Karpas-422 (cell line): ENCODE measurements at regions not wholly inside any gene's neighbourhood (a gene's known extent, or its start where the extent isn't known, plus 50 kb on each side); places are given as distances from the start of the nearest gene placed in this dataset.

Experiments
- DNase-seq: peaks from one replicate; pipeline ENCODE4 v3.0.0-alpha.2; 2015
- H2AFZ ChIP-seq: fragments of 200-600 bp; sonication (generic); 2 replicates; pipeline ENCODE4 v1.6.1; 2014; ENCODE audit warnings: antibody characterized with exemption, low read length, mixed read lengths
- H3K27ac ChIP-seq: fragments of 200-600 bp; sonication (generic); 2 replicates; pipeline ENCODE4 v1.5.1; 2014; ENCODE audit warnings: mild to moderate bottlenecking, low read length, moderate library complexity
- H3K27me3 ChIP-seq: fragments of 200-600 bp; sonication (generic); 2 replicates; pipeline ENCODE4 v1.6.1; 2014; ENCODE audit warnings: low read length, mixed read lengths
- H3K36me3 ChIP-seq: fragments of 200-600 bp; sonication (generic); 2 replicates; pipeline ENCODE4 v1.6.1; 2014; ENCODE audit warnings: low read length, mixed read lengths; ENCODE audit not compliant: insufficient read depth
- H3K4me1 ChIP-seq: fragments of 200-600 bp; sonication (generic); 2 replicates; pipeline ENCODE4 v1.6.1; 2014; ENCODE audit warnings: mild to moderate bottlenecking, low read length, mixed read lengths
- H3K4me2 ChIP-seq: fragments of 200-600 bp; sonication (generic); 2 replicates; pipeline ENCODE4 v1.6.1; 2014; ENCODE audit warnings: low read length, low read depth, mild to moderate bottlenecking; ENCODE audit not compliant: poor library complexity, severe bottlenecking
- H3K4me3 ChIP-seq: fragments of 200-600 bp; sonication (generic); 2 replicates; pipeline ENCODE4 v1.5.1; 2014; ENCODE audit warnings: mild to moderate bottlenecking, antibody characterized with exemption, low read length, mixed read lengths
- H3K79me2 ChIP-seq: fragments of 200-600 bp; sonication (generic); 2 replicates; pipeline ENCODE4 v1.6.1; 2014; ENCODE audit warnings: mild to moderate bottlenecking, low read length, mixed read lengths
- H3K9ac ChIP-seq: fragments of 200-600 bp; sonication (generic); 2 replicates; pipeline ENCODE4 v1.6.0; 2014; ENCODE audit warnings: low read length
- H3K9me2 ChIP-seq: fragments of 200-600 bp; sonication (generic), shearing (Covaris generic); replicated peaks from 2 replicates; pipeline ENCODE4 v1.6.0; 2014; ENCODE audit warnings: mild to moderate bottlenecking, low read length, moderate library complexity; ENCODE audit not compliant: insufficient read depth
- H3K9me3 ChIP-seq: fragments of 300-700, 200-600 bp; sonication (generic); 2 replicates; pipeline ENCODE4 v1.6.1; 2014; ENCODE audit warnings: low read length, mixed read lengths
- H4K20me1 ChIP-seq: fragments of 200-600 bp; sonication (generic); 2 replicates; pipeline ENCODE4 v1.6.1; 2014; ENCODE audit warnings: mild to moderate bottlenecking, antibody characterized with exemption, low read length, low read depth; ENCODE audit not compliant: insufficient read depth

- Histone ChIP-seq H3K9ac (no peak overlapping the region), H3K9me2 (no peaks in the 10 kb centered on the region), H3K9me3 (no peaks in the 10 kb centered on the region), H2AFZ (no peak overlapping the region), H3K4me3 (no peak overlapping the region), H3K36me3 (no peaks in the 10 kb centered on the region), H3K4me1 (no peaks in the 10 kb centered on the region), H3K4me2 (no peak overlapping the region), H3K27ac (no peak overlapping the region), H3K79me2 (no peaks in the 10 kb centered on the region), H3K27me3 (no peaks in the 10 kb centered on the region), H4K20me1 (no peaks in the 10 kb centered on the region)
- no peak for DNase-seq
Measured at GRCh38 chr5:167626341-167627123, 664.9 kb upstream of the WWC1 start.

- Histone ChIP-seq H3K79me2 (no peaks in the 10 kb centered on the region), H4K20me1 (no peaks in the 10 kb centered on the region), H3K9me2 (no peaks in the 10 kb centered on the region), H3K4me3 (no peak overlapping the region), H3K27me3 (no peaks in the 10 kb centered on the region), H3K9ac (no peak overlapping the region), H3K4me1 (no peaks in the 10 kb centered on the region), H3K9me3 (no peaks in the 10 kb centered on the region), H3K36me3 (no peaks in the 10 kb centered on the region), H2AFZ (no peak overlapping the region), H3K27ac (no peak overlapping the region), H3K4me2 (no peak overlapping the region)
- DNase-seq, result no peak
Measured at GRCh38 chr5:167629634-167630033, 661.8 kb upstream of the WWC1 start.

GRCh38 chr5:167631191-167631590, 660.3 kb upstream of the WWC1 start:
- Histone ChIP-seq H3K9me2 (no peaks in the 10 kb centered on the region), H2AFZ (no peak overlapping the region), H4K20me1 (no peaks in the 10 kb centered on the region), H3K36me3 (no peaks in the 10 kb centered on the region), H3K9ac (no peak overlapping the region), H3K79me2 (no peaks in the 10 kb centered on the region), H3K4me2 (no peak overlapping the region), H3K27me3 (no peaks in the 10 kb centered on the region), H3K9me3 (no peaks in the 10 kb centered on the region), H3K4me3 (no peak overlapping the region), H3K4me1 (no peaks in the 10 kb centered on the region), H3K27ac (no peak overlapping the region)
- DNase-seq, result no peak

- no peak for DNase-seq
- H3K79me2 ChIP-seq, result no peaks in the 10 kb centered on the region
- no peak overlapping the region for H3K9ac ChIP-seq
- H3K4me3 ChIP-seq, result no peak overlapping the region
- H3K27me3 ChIP-seq, result no peaks in the 10 kb centered on the region
- no peak overlapping the region for H3K4me2 ChIP-seq
- H3K9me3 ChIP-seq, result no peaks in the 10 kb centered on the region
- H3K27ac ChIP-seq, result no peak overlapping the region
- no peak overlapping the region for H2AFZ ChIP-seq
- H4K20me1 ChIP-seq, result no peaks in the 10 kb centered on the region
- H3K9me2 ChIP-seq, result no peaks in the 10 kb centered on the region
- no peaks in the 10 kb centered on the region for H3K36me3 ChIP-seq
- no peaks in the 10 kb centered on the region for H3K4me1 ChIP-seq
Measured at GRCh38 chr5:167633114-167633513, 658.3 kb upstream of the WWC1 start.

GRCh38 chr5:167633931-167634341, 657.5 kb upstream of the WWC1 start:
- Histone ChIP-seq H4K20me1 (no peaks in the 10 kb centered on the region), H3K4me2 (no peak overlapping the region)

GRCh38 chr5:167634432-167634831, 657.0 kb upstream of the WWC1 start:
- Histone ChIP-seq H2AFZ (no peak overlapping the region), H3K27ac (no peak overlapping the region), H3K27me3 (no peaks in the 10 kb centered on the region), H3K36me3 (no peaks in the 10 kb centered on the region), H4K20me1 (no peaks in the 10 kb centered on the region), H3K4me1 (no peaks in the 10 kb centered on the region), H3K79me2 (no peaks in the 10 kb centered on the region), H3K4me3 (no peak overlapping the region), H3K9me3 (no peaks in the 10 kb centered on the region), H3K9me2 (no peaks in the 10 kb centered on the region), H3K9ac (no peak overlapping the region), H3K4me2 (no peak overlapping the region)
- no peak for DNase-seq

More at GRCh38 chr5:167633931-167634341, 657.5 kb upstream of the WWC1 start:
- Histone ChIP-seq H3K9me2 (no peaks in the 10 kb centered on the region), H3K9ac (no peak overlapping the region), H3K4me3 (no peak overlapping the region), H3K79me2 (no peaks in the 10 kb centered on the region), H3K9me3 (no peaks in the 10 kb centered on the region), H2AFZ (no peak overlapping the region), H3K4me1 (no peaks in the 10 kb centered on the region), H3K27me3 (no peaks in the 10 kb centered on the region), H3K27ac (no peak overlapping the region), H3K36me3 (no peaks in the 10 kb centered on the region)
- no peak for DNase-seq

GRCh38 chr5:167638816-167639215, 652.6 kb upstream of the WWC1 start:
- Histone ChIP-seq H3K9ac (no peak overlapping the region), H2AFZ (no peak overlapping the region), H3K4me3 (no peak overlapping the region), H3K36me3 (no peaks in the 10 kb centered on the region), H3K27ac (no peak overlapping the region), H3K9me3 (no peaks in the 10 kb centered on the region), H4K20me1 (no peaks in the 10 kb centered on the region), H3K4me2 (no peak overlapping the region), H3K27me3 (no peaks in the 10 kb centered on the region), H3K4me1 (no peaks in the 10 kb centered on the region), H3K9me2 (no peaks in the 10 kb centered on the region), H3K79me2 (no peaks in the 10 kb centered on the region)
- DNase-seq, result no peak

- no peaks in the 10 kb centered on the region for H3K36me3 ChIP-seq
- H3K4me1 ChIP-seq, result no peaks in the 10 kb centered on the region
- DNase-seq, result no peak
- H3K4me3 ChIP-seq, result no peak overlapping the region
- no peaks in the 10 kb centered on the region for H3K27me3 ChIP-seq
- H3K79me2 ChIP-seq, result no peaks in the 10 kb centered on the region
- no peak overlapping the region for H2AFZ ChIP-seq
- no peak overlapping the region for H3K4me2 ChIP-seq
- H3K9me2 ChIP-seq, result no peaks in the 10 kb centered on the region
- H4K20me1 ChIP-seq, result no peaks in the 10 kb centered on the region
- H3K9ac ChIP-seq, result no peak overlapping the region
- no peaks in the 10 kb centered on the region for H3K9me3 ChIP-seq
- H3K27ac ChIP-seq, result no peak overlapping the region
Measured at GRCh38 chr5:167639273-167639672, 652.2 kb upstream of the WWC1 start.
